Panc1 (cell line): ENCODE measurements at regions not wholly inside any gene's neighbourhood (a gene's known extent, or its start where the extent isn't known, plus 50 kb on each side); places are given as distances from the start of the nearest gene placed in this dataset.

Experiments used
- ATAC-seq: fragments of 200-7000 bp; cut with Tn5 transposase; 2 replicates; pipeline ENCODE4 v1.9.1; 2020; ENCODE audit warnings: mild to moderate bottlenecking, moderate library complexity
- BruUV-seq: library from RNA; stranded (reverse); fragments of 400-500 nt; replicated peaks from 2 replicates; lab custom pipeline; 2021; lab: Mats Ljungman, UMichigan
- CTCF ChIA-PET: fragments of 300-600 bp; sonication (Branson Sonifier 250); formaldehyde crosslinking; loops from one replicate; lab custom pipeline; 2022; ENCODE audit warnings: antibody characterized with exemption; lab: Charles Lee
- POLR2A ChIA-PET: fragments of 300-600 bp; sonication (Branson Sonifier 250); formaldehyde crosslinking; loops from one replicate; lab custom pipeline; 2022; ENCODE audit warnings: antibody characterized with exemption; lab: Charles Lee
- DNase-seq: peaks from one replicate; pipeline ENCODE4 v3.0.0-alpha.2; 2010; ENCODE audit warnings: low read depth, low spot score
- H3K27ac ChIP-seq: 2 replicates; pipeline ENCODE4 v1.5.1; 2011; ENCODE audit warnings: mild to moderate bottlenecking, low read length, inconsistent platforms
- H3K27me3 ChIP-seq: fragments of 200-500 bp; sonication (Bioruptor generic); 2 replicates; pipeline ENCODE4 v1.6.0; 2014; ENCODE audit warnings: low read length, inconsistent platforms; ENCODE audit not compliant: control insufficient read depth, insufficient read depth
- H3K36me3 ChIP-seq: fragments of 200-500 bp; sonication (Bioruptor generic); 2 replicates; pipeline ENCODE4 v1.5.1; 2014; ENCODE audit warnings: inconsistent platforms, mild to moderate bottlenecking, low read length, moderate library complexity; ENCODE audit not compliant: control insufficient read depth, insufficient read depth
- H3K4me1 ChIP-seq: 2 replicates; pipeline ENCODE4 v1.5.1; 2011; ENCODE audit warnings: inconsistent platforms, mild to moderate bottlenecking, low read length, moderate library complexity; ENCODE audit not compliant: control insufficient read depth, insufficient read depth
- H3K4me3 ChIP-seq, 2 experiments: 2 replicates each; pipeline ENCODE4 v1.5.1; 2011 to 2012; ENCODE audit warnings: low read depth in 2 of 2, low read length in 2 of 2, mild to moderate bottlenecking in 2 of 2, inconsistent platforms in 1 of 2, moderate library complexity in 1 of 2
- H3K9me3 ChIP-seq: fragments of 200-500 bp; sonication (Bioruptor generic); 2 replicates; pipeline ENCODE4 v1.5.1; 2014; ENCODE audit warnings: low read depth, mild to moderate bottlenecking, inconsistent platforms, low read length, moderate library complexity; ENCODE audit not compliant: control insufficient read depth, insufficient read depth
- POLR2AphosphoS5 ChIP-seq: IDR thresholded peaks from 2 replicates; pipeline ENCODE4 v1.6.1; 2012; ENCODE audit warnings: mild to moderate bottlenecking, low read depth, low read length, moderate library complexity
- SIN3A ChIP-seq: IDR thresholded peaks from 2 replicates; pipeline ENCODE4 v1.6.1; 2012; ENCODE audit warnings: low read depth, mild to moderate bottlenecking, low read length, moderate library complexity, borderline replicate concordance; ENCODE audit not compliant: insufficient read depth
- TCF7L2 ChIP-seq: IDR thresholded peaks from 2 replicates; pipeline ENCODE4 v1.6.1; 2011; ENCODE audit warnings: mild to moderate bottlenecking, low read depth, low read length, inconsistent platforms
- in situ Hi-C: cut with HindIII; loops from 2 replicates; pipeline ENCODE4 v1.10.0; 2016; ENCODE audit warnings: low sequenced_read_pairs, low pct_unique_long_range_greater_than_20kb
- intact Hi-C: fragments of 100-400 bp; cut with micrococcal nuclease; formaldehyde crosslinking; loops from one replicate; pipeline ENCODE4 v1.10.0; 2022; ENCODE audit not compliant: unreplicated experiment
- TF ChIP-seq, protein P1 (sequence below): fragments of 450-650 bp; IDR thresholded peaks from 2 replicates; pipeline ENCODE4 v1.5.1; 2017; ENCODE audit warnings: mild to moderate bottlenecking
- TF ChIP-seq, protein P2 (sequence below), 2 experiments: IDR thresholded peaks; 2 replicates each; pipeline ENCODE4 v1.6.1; 2011 to 2012; ENCODE audit warnings: low read depth in 2 of 2, control low read depth in 1 of 2, low read length in 1 of 2, mild to moderate bottlenecking in 1 of 2, moderate library complexity in 1 of 2; ENCODE audit not compliant: insufficient read depth in 1 of 2

DNA sequence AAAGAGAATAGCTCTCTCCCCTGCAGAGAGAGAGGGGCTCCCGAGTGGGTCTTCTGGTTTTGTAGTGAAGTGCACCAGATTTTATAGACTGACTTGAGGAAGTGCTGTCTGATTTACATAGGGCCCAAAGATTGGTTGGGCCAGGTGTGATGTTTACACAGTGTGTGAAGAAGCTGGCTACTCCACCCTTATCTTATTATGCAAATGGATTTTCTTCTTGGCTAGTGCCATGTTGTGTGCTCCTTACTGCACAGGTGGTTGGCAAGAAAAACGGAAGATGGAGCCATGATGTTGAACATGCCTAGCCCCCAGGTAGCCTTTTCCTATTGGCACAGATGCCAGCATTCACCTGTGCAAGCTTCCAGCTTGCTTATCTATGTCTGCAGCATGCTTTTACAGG lies 112.4 kb upstream of the ARHGAP24 start:
- no peak overlapping the region for H3K27ac ChIP-seq
- in situ Hi-C loops (no loop called here), intact Hi-C loops (no loop called here)
- no peak overlapping the region for H3K4me3 ChIP-seq
- BruUV-seq = no TSS peak
- TF ChIP-seq POLR2AphosphoS5 (no peak), SIN3A (no peak), TCF7L2 (no peak)
- TF ChIP-seq, protein P1, sequence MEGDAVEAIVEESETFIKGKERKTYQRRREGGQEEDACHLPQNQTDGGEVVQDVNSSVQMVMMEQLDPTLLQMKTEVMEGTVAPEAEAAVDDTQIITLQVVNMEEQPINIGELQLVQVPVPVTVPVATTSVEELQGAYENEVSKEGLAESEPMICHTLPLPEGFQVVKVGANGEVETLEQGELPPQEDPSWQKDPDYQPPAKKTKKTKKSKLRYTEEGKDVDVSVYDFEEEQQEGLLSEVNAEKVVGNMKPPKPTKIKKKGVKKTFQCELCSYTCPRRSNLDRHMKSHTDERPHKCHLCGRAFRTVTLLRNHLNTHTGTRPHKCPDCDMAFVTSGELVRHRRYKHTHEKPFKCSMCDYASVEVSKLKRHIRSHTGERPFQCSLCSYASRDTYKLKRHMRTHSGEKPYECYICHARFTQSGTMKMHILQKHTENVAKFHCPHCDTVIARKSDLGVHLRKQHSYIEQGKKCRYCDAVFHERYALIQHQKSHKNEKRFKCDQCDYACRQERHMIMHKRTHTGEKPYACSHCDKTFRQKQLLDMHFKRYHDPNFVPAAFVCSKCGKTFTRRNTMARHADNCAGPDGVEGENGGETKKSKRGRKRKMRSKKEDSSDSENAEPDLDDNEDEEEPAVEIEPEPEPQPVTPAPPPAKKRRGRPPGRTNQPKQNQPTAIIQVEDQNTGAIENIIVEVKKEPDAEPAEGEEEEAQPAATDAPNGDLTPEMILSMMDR = no peak
- TF ChIP-seq, protein P2, sequence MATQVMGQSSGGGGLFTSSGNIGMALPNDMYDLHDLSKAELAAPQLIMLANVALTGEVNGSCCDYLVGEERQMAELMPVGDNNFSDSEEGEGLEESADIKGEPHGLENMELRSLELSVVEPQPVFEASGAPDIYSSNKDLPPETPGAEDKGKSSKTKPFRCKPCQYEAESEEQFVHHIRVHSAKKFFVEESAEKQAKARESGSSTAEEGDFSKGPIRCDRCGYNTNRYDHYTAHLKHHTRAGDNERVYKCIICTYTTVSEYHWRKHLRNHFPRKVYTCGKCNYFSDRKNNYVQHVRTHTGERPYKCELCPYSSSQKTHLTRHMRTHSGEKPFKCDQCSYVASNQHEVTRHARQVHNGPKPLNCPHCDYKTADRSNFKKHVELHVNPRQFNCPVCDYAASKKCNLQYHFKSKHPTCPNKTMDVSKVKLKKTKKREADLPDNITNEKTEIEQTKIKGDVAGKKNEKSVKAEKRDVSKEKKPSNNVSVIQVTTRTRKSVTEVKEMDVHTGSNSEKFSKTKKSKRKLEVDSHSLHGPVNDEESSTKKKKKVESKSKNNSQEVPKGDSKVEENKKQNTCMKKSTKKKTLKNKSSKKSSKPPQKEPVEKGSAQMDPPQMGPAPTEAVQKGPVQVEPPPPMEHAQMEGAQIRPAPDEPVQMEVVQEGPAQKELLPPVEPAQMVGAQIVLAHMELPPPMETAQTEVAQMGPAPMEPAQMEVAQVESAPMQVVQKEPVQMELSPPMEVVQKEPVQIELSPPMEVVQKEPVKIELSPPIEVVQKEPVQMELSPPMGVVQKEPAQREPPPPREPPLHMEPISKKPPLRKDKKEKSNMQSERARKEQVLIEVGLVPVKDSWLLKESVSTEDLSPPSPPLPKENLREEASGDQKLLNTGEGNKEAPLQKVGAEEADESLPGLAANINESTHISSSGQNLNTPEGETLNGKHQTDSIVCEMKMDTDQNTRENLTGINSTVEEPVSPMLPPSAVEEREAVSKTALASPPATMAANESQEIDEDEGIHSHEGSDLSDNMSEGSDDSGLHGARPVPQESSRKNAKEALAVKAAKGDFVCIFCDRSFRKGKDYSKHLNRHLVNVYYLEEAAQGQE (IDR thresholded peaks at IDR 0.05; ENCODE audit: insufficient read depth in 1 of 2, low read depth in 2 of 2, low read length in 1 of 2) = no peak
- CTCF ChIA-PET = no interaction called here
- H3K9me3 ChIP-seq = no peaks in the 10 kb centered on the region
- DNase-seq (no peak), ATAC-seq (no peak)
- no peaks in the 10 kb centered on the region for H3K36me3 ChIP-seq
- H3K4me1 ChIP-seq = no peaks in the 10 kb centered on the region
- no peaks in the 10 kb centered on the region for H3K27me3 ChIP-seq
- POLR2A ChIA-PET = no interaction called here

DNA sequence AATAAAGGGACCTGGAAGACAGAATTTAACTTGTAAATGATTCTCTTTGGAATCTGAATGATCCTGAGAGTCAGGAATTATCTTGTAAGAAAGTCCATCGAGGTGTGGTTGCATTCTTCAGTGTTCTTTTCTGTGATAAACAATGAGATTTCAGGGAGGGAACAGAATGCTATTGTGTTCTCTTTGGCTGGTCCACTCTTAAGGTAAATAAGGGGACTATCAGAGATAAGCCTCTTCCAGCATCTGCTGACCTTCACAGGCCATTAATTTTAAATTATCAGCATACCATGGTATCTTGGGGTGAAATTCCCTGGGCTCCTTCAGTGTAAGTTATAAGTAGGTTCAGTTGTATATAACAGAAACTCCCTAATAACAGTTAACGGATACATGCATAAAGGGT lies 107.1 kb upstream of the ARHGAP24 start:
- intact Hi-C loops (no loop called here), in situ Hi-C loops (no loop called here)
- no peaks in the 10 kb centered on the region for H3K36me3 ChIP-seq
- DNase-seq (no peak), ATAC-seq (no peak)
- TF ChIP-seq POLR2AphosphoS5 (no peak), TCF7L2 (no peak)
- TF ChIP-seq, protein P2 (IDR thresholded peaks at IDR 0.05; ENCODE audit: insufficient read depth in 1 of 2, low read depth in 2 of 2, low read length in 1 of 2) = no peak
- TF ChIP-seq, protein P1 = no peak
- no peak overlapping the region for H3K27ac ChIP-seq
- ChIA-PET CTCF (no interaction called here), POLR2A (no interaction called here)
- H3K4me3 ChIP-seq = no peak overlapping the region
- no peaks in the 10 kb centered on the region for H3K9me3 ChIP-seq
- no peaks in the 10 kb centered on the region for H3K27me3 ChIP-seq
- BruUV-seq = no TSS peak
- no peaks in the 10 kb centered on the region for H3K4me1 ChIP-seq
